HEK293 (cell line): ENCODE measurements at regions not wholly inside any gene's neighbourhood (a gene's known extent, or its start where the extent isn't known, plus 50 kb on each side); places are given as distances from the start of the nearest gene placed in this dataset.

ENCODE experiments used
- CTCF ChIA-PET: fragments of 350-600 bp; formaldehyde crosslinking; extraction: SDS; loops from one replicate; lab custom pipeline; 2021; ENCODE audit warnings: antibody characterized with exemption; lab: Yijun Ruan, JAX
- POLR2A ChIA-PET: fragments of 300-600 bp; formaldehyde crosslinking; extraction: SDS; loops from one replicate; lab custom pipeline; 2020; ENCODE audit warnings: antibody characterized with exemption, inconsistent platforms; lab: Yijun Ruan, JAX
- H3K27ac ChIP-seq: fragments of 200-500 bp; sonication (Bioruptor generic); 2 replicates; pipeline ENCODE4 v1.5.1; 2014; ENCODE audit warnings: low read depth, low read length, control low read depth, inconsistent platforms; ENCODE audit errors: extremely low read depth
- H3K36me3 ChIP-seq, 2 experiments: fragments of 200-500 bp in 1 of 2; sonication (Bioruptor generic) in 1 of 2; 1 replicate in 1 of 2; 2 replicates in 1 of 2; pipeline ENCODE4 v1.5.1; 2014 to 2017; ENCODE audit warnings: inconsistent platforms in 2 of 2, low read length in 2 of 2; ENCODE audit not compliant: control insufficient read depth in 2 of 2, insufficient read depth in 1 of 2
- H3K4me1 ChIP-seq: fragments of 200-500 bp; sonication (Bioruptor generic); 2 replicates; pipeline ENCODE4 v1.5.1; 2014; ENCODE audit warnings: mild to moderate bottlenecking, low read length, inconsistent platforms; ENCODE audit not compliant: control insufficient read depth, insufficient read depth
- H3K4me3 ChIP-seq: 2 replicates; pipeline ENCODE4 v1.5.1; 2011; ENCODE audit warnings: low read depth, mild to moderate bottlenecking, control low read depth, low read length, moderate library complexity
- H3K9me3 ChIP-seq: fragments of 200-500 bp; sonication (Bioruptor generic); 2 replicates; pipeline ENCODE4 v1.5.1; 2014; ENCODE audit warnings: low read depth, low read length, inconsistent platforms; ENCODE audit not compliant: control insufficient read depth, insufficient read depth
- KLF16 ChIP-seq: fragments of 450-650 bp; formaldehyde crosslinking; IDR thresholded peaks from 2 replicates; pipeline ENCODE4 v1.5.1; 2017; ENCODE audit warnings: missing biosample characterization, missing genetic modification characterization
- MYNN ChIP-seq: fragments of 450-650 bp; formaldehyde crosslinking; IDR thresholded peaks from 2 replicates; pipeline ENCODE4 v1.5.1; 2016; ENCODE audit warnings: missing biosample characterization, missing genetic modification characterization, borderline replicate concordance
- SCRT1 ChIP-seq: fragments of 450-650 bp; formaldehyde crosslinking; IDR thresholded peaks from 2 replicates; pipeline ENCODE4 v1.5.1; 2016; ENCODE audit warnings: missing biosample characterization, missing genetic modification characterization, borderline replicate concordance
- SP3 ChIP-seq: fragments of 450-650 bp; formaldehyde crosslinking; IDR thresholded peaks from 2 replicates; pipeline ENCODE4 v1.5.1; 2016; ENCODE audit warnings: missing biosample characterization, missing genetic modification characterization
- TSHZ1 ChIP-seq: fragments of 450-650 bp; formaldehyde crosslinking; IDR thresholded peaks from 2 replicates; pipeline ENCODE4 v1.5.1; 2016; ENCODE audit warnings: missing biosample characterization, missing genetic modification characterization, borderline replicate concordance
- ZBTB1 ChIP-seq: fragments of 450-650 bp; formaldehyde crosslinking; IDR thresholded peaks from 2 replicates; pipeline ENCODE4 v1.5.1; 2016; ENCODE audit warnings: missing biosample characterization, missing genetic modification characterization
- ZEB2 ChIP-seq: fragments of 450-650 bp; formaldehyde crosslinking; IDR thresholded peaks from 2 replicates; pipeline ENCODE4 v1.5.1; 2016; ENCODE audit warnings: missing biosample characterization, missing genetic modification characterization
- ZNF112 ChIP-seq: fragments of 450-650 bp; formaldehyde crosslinking; IDR thresholded peaks from 2 replicates; pipeline ENCODE4 v1.5.0; 2017; ENCODE audit warnings: missing biosample characterization, missing genetic modification characterization
- ZNF146 ChIP-seq: fragments of 450-650 bp; formaldehyde crosslinking; IDR thresholded peaks from 2 replicates; pipeline ENCODE4 v1.5.1; 2016; ENCODE audit warnings: missing biosample characterization, missing genetic modification characterization
- ZNF169 ChIP-seq: fragments of 450-650 bp; formaldehyde crosslinking; IDR thresholded peaks from 2 replicates; pipeline ENCODE4 v1.5.1; 2016; ENCODE audit warnings: missing biosample characterization, missing genetic modification characterization
- ZNF214 ChIP-seq: fragments of 450-650 bp; formaldehyde crosslinking; IDR thresholded peaks from 2 replicates; pipeline ENCODE4 v1.5.1; 2017; ENCODE audit warnings: missing biosample characterization, mild to moderate bottlenecking, missing genetic modification characterization, borderline replicate concordance
- ZNF239 ChIP-seq: fragments of 450-650 bp; formaldehyde crosslinking; IDR thresholded peaks from 2 replicates; pipeline ENCODE4 v1.5.1; 2016; ENCODE audit warnings: missing biosample characterization, missing genetic modification characterization
- ZNF26 ChIP-seq: fragments of 450-650 bp; formaldehyde crosslinking; IDR thresholded peaks from 2 replicates; pipeline ENCODE4 v1.5.1; 2016; ENCODE audit warnings: missing biosample characterization, missing genetic modification characterization
- ZNF280D ChIP-seq: fragments of 450-650 bp; formaldehyde crosslinking; IDR thresholded peaks from 2 replicates; pipeline ENCODE4 v1.5.1; 2016; ENCODE audit warnings: missing biosample characterization, missing genetic modification characterization
- ZNF311 ChIP-seq: fragments of 450-650 bp; formaldehyde crosslinking; IDR thresholded peaks from 2 replicates; pipeline ENCODE4 v1.5.1; 2017; ENCODE audit warnings: missing biosample characterization, missing genetic modification characterization, borderline replicate concordance
- ZNF335 ChIP-seq: fragments of 450-650 bp; formaldehyde crosslinking; conservative IDR thresholded peaks from 2 replicates; pipeline ENCODE4 v1.5.1; 2016; ENCODE audit warnings: missing biosample characterization, missing genetic modification characterization
- ZNF488 ChIP-seq: fragments of 450-650 bp; formaldehyde crosslinking; IDR thresholded peaks from 2 replicates; pipeline ENCODE4 v1.5.1; 2016; ENCODE audit warnings: missing biosample characterization, missing genetic modification characterization
- ZNF518A ChIP-seq: fragments of 450-650 bp; formaldehyde crosslinking; conservative IDR thresholded peaks from 2 replicates; pipeline ENCODE4 v1.5.1; 2016; ENCODE audit warnings: low read depth, missing biosample characterization, missing genetic modification characterization
- ZNF76 ChIP-seq: fragments of 450-650 bp; formaldehyde crosslinking; IDR thresholded peaks from 2 replicates; pipeline ENCODE4; 2016; ENCODE audit warnings: low read depth, missing biosample characterization, missing genetic modification characterization, borderline replicate concordance

GRCh38 chr7:84591897-84592296, 397.3 kb upstream of the SEMA3A start (continued):
- TF ChIP-seq ZNF239 (tag by site-specific recombination) (no peak), SCRT1 (no peak), ZNF335 (tag by site-specific recombination) (no peak), ZNF76 (tag by site-specific recombination) (no peak), KLF16 (tag by site-specific recombination) (no peak), ZNF146 (no peak)

GRCh38 chr7:84589012-84589411, 394.4 kb upstream of the SEMA3A start:
- no peak overlapping the region for H3K27ac ChIP-seq
- CTCF ChIA-PET: no interaction called here
- H3K9me3 ChIP-seq: no peaks in the 10 kb centered on the region
- no peak overlapping the region for H3K4me3 ChIP-seq
- TF ChIP-seq ZNF26 (tag by site-specific recombination) (no peak), ZNF311 (no peak), ZNF239 (tag by site-specific recombination) (no peak), ZNF214 (no peak), ZBTB1 (tag by site-specific recombination) (no peak), ZNF518A (tag by site-specific recombination) (no peak), ZNF112 (no peak), ZNF169 (tag by site-specific recombination) (no peak)
- POLR2A ChIA-PET: no interaction called here
- no peaks in the 10 kb centered on the region for H3K36me3 ChIP-seq
- no peaks in the 10 kb centered on the region for H3K4me1 ChIP-seq

- CTCF ChIA-PET: interaction anchor here (0.6 to 0.7 kb wide), 3 partner anchors 227 to 440 kb away, joined by 3 read pairs; no protein-coding TSS in a partner anchor
- POLR2A ChIA-PET: no interaction called here
- Histone ChIP-seq H3K9me3 (no peaks in the 10 kb centered on the region), H3K27ac (no peak overlapping the region), H3K36me3 (no peaks in the 10 kb centered on the region), H3K4me1 (no peaks in the 10 kb centered on the region), H3K4me3 (no peak overlapping the region)
- no peak for TF ChIP-seq SP3
- TF ChIP-seq MYNN: no peak
- no peak for TF ChIP-seq TSHZ1
- TF ChIP-seq ZNF488 (tag by site-specific recombination): no peak
- TF ChIP-seq ZEB2: no peak
- TF ChIP-seq ZNF280D: no peak
These were observed 388.7 kb upstream of the SEMA3A start for GRCh38 chr7:84583331-84583730.
